LHCN-M2 (cell line): ENCODE measurements at regions not wholly inside any gene's neighbourhood (a gene's known extent, or its start where the extent isn't known, plus 50 kb on each side); places are given as distances from the start of the nearest gene placed in this dataset.

ENCODE experiments used
- DNase-seq: peaks from one replicate; pipeline ENCODE4 v3.0.0-alpha.2; 2012; ENCODE audit warnings: low read depth

DNA sequence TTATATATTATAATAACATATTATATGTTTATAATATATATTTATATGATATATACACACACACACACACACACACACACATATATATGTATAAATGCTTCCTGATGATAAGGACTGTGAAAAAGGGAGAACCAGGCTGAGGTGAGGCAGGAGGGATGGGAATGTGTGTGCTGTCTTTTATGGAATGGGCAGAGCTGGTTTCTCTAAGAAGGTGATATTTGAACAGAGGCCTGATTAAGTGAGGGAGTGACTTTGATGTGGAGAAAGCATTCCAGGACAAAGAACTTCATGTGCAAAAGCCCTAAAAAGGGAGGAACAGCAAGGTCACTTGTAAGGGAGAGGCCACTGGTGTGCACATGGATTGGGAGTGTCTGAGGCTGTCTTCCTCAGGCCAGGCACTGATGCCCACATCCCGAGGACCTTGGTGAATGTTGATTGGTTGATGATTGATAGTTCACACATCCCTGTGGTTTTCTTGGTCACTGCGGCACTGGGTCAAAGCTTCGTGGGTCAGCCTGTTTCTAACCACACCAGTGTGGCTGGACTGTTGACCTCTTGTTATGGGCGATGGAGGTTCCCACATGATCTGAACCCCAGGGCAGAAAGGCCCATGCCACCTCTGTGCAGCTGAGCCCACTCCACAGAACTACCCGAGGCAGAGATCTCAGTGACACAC, 196.9 kb downstream of the MYCN start:
- no peak for DNase-seq

GRCh38 chr2:16136461-16137035, 196.2 kb downstream of the MYCN start:
- no peak for DNase-seq

DNA sequence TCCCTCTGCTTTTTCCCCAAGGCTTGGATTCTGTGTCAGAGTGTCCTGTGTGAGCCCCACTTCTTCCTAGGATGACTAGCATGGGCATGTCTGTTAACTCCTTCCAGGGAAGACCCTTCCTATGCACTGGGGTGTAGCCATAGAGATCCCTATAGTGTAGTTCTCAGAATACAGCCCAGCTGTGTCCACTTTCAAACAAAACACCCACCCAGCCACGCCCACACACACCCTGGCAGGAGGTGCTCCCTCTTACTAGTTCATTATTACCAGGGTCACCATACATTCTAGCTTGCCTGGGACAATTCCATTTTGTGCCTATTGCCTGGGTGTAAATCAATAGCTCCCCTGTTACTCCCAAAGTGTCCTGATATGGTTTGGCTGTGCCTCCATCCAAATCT, 195.6 kb downstream of the MYCN start:
- no peak for DNase-seq

GRCh38 chr2:16135196-16135912, 195.0 kb downstream of the MYCN start:
- no peak for DNase-seq

GRCh38 chr2:16134436-16135165, 194.3 kb downstream of the MYCN start:
- no peak for DNase-seq

- no peak for DNase-seq
These were observed 190.6 kb downstream of the MYCN start for GRCh38 chr2:16130906-16131400.

GRCh38 chr2:16130541-16130880, 190.2 kb downstream of the MYCN start:
- DNase-seq: no peak

DNA sequence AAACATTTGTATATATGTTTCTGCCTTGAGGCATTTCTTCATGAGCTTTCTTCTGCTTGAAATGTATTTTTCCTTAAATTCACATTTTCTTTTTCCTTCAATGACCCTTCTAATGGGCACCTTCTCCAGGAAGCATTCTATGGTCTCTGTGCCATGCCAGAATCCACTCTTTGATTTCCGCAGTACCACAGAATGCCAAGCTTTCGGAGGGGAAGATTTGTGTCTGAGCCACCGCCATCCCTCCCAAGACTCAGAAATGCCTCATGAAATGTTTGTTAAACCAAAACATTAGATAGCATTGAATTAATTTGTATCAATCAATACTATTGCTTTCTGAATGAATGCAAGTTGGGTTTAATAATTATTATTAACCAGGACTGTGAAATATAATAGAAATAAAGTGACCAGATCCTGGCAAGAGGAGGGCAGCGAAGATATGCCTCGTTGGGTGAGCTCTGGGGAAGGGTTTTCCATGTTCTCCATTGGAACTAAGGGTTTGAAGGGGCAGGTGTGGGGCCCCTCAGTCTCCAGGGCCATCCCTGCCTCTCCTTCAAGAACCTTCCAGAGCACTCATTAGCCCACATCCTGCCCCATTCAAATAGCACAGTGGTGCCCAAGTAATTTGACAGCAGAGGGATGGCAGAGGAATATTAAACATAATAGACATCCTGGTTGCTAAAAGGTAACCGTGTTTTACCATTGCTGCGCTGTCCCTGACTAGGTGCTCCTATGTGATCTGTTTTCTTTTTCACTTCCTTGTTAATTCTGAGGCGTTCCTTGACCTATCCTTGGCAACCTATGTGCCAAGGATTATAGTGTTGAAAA, 189.6 kb downstream of the MYCN start:
- no peak for DNase-seq

DNA sequence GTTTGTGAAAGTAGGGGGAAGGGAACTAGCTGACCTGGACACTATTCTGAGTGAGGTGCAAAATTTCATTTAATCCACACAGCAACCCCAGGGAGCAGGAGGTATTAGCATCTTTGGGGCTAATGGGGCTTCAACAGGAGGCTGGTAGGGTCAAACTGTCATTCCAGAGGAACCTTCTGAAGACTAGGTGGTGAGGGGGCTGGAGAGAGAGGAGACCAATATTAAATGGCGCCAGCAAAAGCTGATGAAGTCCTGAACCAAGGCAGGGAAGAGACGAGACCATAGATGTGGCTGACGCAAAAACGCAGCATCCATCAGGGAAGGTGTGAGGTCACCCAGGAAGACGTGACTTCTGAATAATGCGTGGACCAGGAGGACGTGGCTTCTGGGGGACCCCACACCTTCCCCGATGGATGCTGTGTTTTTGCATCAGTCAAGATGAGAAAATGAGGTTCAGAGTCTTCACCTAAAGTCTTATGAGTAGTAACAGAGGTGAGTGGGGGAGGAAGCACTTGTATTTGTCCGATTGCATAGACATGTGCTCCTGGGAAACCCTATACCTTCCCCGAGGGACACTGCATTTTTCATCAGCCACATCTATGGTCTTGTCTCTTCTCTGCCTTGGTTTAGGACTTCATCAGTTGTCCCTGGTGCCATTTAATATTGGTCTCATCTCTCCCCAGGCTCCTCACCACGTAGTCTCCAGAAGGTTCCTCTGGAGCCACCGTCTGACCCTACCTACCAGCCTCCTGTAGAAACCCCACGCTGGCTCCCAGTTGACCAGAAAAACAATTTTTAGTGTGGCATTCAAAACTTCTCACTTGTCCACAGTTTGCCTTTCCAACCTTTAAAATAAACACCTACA, 188.6 kb downstream of the MYCN start:
- no peak for DNase-seq

GRCh38 chr2:16127958-16128357, 187.6 kb downstream of the MYCN start:
- DNase-seq: no peak

GRCh38 chr2:16127276-16127940, 187.1 kb downstream of the MYCN start:
- DNase-seq: no peak

DNA sequence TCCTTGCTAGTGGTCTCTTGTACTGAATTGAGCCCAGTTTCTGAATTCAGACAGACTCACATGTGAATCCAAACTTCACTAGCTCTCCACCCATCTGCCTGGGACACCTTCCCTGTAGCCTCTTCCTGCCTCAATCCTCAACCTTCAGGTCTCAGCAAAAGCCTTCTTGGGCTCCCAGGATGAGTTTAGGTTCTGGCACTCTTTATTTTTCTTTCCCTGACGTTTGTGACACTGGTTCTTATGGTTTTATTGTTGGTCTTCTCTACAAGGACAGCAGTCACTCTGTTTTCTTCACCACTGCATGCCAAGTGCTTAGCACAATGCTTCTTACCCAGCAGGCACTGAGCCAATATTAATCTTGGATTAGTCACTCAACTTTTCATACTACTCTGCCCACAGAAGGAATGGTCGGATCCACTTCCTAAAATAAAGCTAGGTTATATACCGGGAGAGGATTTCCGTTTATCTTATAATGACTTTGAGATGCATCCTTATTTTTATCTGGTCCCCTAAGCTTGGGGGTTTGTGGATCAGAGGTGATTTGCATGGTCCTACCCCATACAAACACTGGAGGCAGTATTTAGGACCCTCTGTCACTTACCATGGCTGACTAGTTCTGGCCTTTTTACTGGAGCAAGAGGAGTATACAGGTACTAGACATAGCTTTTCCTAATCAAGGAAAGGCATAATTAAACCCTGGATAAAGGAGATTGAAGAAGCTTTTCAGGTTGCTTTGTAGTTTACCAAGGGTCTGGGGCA, 186.3 kb downstream of the MYCN start:
- DNase-seq: no peak

DNA sequence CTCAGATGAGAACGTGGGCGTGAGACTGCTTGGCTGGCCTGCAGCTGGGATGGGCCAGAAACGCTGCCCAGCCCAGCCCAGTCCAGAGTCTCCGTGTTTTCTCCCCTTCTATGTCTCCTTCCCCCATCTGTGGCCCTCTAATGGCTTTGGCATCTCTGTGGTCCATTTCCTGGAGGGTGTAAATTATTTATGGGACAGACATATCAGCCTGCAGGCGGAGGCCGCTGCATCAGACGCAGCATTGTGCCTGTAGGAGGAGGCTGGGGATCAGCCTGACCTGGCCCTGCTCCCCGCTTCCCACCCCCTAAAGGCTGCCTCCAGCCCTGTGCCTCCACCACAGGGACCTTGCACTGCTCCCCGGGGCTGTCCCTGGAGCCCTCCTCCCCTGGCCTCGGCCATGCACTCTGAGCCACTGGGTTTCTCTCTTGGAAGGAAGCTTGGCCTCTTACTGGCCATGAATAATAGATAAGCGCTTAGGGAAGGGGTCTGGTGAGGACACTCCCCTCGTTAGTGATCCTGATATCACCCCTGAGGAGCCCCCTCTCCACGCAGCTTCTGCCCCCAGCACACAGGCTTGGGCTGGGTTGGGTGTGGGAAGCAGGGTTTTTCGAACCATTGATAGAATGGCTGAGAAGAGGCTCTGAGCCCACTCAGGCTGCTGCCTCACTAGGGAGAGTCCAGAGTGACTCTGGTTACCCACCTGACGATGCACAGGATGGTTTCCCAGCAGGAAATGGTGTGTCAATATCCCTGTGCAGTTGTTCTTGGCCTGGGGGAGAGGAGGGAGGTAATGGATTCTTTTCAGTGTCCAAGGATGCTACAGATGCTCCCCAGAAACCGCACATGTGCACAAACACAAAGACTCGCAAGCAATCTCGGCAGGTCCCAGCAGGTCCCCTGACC, 185.5 kb downstream of the MYCN start:
- no peak for DNase-seq

GRCh38 chr2:16124881-16125613, 184.7 kb downstream of the MYCN start:
- DNase-seq: no peak

DNA sequence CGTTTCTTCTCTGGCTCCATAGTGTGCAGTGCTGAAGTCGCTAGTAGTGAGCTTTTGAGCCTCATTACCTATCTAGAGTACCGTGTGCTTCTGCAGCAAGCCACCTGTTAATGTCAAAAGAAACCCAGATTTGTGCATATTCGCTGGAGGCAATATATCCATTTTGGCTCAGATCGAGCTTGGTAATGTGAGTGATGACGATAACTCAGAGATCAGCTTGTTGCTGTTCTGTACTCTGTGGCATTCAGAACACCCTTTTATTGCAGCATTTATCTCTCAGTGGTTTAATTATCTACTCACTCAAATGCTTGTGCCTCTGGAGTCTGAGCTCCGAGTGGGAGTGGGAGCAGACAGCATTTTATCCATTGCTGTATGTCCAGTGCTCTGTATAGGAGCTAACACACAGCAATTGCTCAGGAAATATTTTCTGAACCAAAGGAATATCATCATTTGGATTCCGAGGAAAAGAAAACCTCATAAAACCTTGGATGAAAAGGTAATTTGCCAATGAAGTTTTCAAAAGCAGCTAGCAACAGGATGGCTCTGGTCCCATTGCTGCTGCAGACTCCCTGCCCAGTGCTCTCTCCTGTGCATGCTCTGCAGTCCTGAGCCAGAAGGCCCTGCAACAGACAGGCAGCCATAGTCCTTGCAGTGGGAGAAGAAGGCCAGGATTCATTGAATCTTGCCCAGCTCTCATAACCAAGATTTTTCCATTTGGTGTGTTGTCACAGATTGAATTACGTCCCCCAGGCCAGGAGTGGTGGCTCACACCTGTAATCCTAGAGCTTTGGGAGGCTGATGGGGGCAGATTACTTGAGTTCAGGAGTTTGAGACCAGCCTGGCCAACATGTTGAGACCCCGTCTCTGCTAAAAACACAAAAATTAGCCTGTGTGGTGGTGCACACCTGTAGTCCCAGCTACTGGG, 183.8 kb downstream of the MYCN start:
- DNase-seq: no peak

DNA sequence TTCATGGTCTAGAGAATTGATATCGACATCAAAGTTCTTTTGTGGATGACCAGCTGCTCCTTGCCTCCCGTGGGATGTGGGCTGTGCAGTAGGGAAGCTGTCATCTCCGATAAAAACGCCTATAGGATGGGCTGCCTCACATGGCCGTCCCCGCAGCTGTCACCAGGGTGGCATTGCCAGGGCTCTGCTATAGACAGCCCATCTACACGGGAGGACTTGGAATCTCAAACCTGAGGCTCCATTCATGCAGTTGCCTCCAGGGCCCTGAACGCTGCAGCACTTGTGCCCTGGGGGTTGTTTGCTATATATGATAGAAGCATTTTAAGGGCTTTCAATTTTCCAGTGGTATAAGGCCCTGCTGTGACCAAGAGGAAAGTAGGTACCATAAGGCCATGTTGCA, 183.1 kb downstream of the MYCN start:
- DNase-seq: no peak
